Epidermal melanocyte (primary cell): ENCODE measurements at regions not wholly inside any gene's neighbourhood (a gene's known extent, or its start where the extent isn't known, plus 50 kb on each side); places are given as distances from the start of the nearest gene placed in this dataset.

Experiments
- DNase-seq: peaks from one replicate; pipeline ENCODE4 v3.0.0; 2011; ENCODE audit warnings: low spot score; ENCODE audit not compliant: insufficient read length

DNA sequence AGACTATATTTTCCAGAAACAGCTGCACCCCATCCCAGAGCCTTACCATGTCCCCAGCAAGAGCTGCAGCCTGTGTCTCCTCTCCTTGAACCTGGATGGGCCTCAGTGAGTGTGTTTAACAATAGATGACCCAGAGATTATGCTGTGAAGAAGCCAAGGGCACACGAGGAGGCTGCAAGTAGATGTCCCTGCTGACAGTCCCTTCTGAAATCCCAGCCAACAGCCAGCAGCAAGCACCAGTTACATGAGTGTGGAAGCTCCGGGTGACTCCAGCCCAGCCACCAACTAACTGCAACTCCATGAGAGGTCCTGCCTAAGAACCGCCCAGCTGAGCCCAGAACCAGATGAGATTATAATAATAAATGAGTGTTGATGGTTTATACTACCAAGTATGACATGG lies 191.7 kb downstream of the BCL11B start:
- no peak for DNase-seq

DNA sequence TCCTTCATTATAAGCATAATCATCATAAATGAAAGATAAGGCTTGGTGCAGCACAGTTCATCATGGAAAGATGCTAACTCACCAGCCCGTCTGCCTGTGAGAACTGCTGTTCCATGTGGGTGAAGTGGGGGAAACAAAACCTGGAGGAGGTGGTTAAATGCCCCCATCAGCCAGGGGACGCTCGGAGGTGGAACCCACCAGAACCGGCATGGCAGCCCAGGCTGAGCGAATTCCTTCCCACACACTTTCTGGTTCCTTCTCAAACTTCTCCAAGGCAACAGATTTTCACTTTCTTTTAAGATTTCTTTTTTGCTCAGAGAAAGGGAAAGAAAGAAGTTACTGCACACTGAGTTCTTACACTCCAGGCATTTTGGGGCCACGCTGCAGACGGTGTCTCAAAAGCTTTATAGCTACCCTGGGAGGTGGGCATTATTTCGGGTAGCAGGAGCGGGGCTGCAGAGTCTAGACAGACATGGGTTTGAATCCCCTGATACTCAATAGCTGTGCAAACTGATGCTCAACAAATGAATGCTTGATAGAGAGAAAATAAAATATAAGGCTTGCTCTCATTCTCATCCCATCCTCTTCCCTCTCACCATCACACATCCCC lies 190.7 kb downstream of the BCL11B start:
- DNase-seq, result no peak

- DNase-seq, result no peak
These were observed 190.1 kb downstream of the BCL11B start for GRCh38 chr14:99081880-99082279.

- DNase-seq, result no peak
These were observed 178.2 kb downstream of the BCL11B start for GRCh38 chr14:99093532-99094517.

DNA sequence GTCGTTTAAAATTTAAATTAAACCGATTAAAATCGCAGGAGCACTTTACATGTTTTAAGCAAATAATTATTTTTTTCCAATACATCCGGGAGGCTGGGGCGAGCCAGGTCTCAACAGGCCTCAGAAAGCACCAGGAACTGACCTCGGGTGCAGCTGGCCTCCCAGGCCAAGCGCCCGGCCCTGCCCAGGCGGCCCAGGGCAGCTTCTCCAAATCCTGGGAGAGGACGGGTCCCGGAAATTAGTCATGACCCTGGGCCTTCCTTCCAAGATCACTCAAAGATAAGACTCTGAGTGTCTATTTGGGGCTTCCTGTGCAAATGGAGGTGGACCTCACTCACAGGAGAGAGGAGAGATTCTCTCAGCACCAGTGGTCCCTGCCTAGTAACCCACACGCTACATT lies 177.1 kb downstream of the BCL11B start:
- DNase-seq, result no peak

DNA sequence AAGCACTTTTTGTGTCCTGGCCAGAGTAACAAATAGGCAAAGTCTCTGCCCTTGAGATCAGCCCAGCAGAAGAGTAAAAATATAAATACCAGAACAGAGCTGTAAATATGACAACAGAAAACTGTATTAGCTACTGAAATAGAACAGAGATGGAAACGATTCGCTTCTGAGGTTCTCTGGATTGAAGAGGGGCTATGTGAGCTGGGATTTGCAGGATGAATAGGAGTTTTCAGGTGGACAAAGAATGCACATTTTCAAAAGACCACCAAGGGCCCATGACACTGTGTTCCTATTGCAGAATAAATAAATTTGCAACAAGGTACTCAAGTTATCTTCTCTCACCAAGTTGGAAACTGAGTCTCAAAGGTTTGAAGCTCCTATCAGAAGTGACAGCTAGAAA lies 176.6 kb downstream of the BCL11B start:
- DNase-seq, result no peak

- no peak for DNase-seq
These were observed 173.8 kb downstream of the BCL11B start for GRCh38 chr14:99098199-99098598.

- DNase-seq, result no peak
These were observed 172.8 kb downstream of the BCL11B start for GRCh38 chr14:99099051-99099787.

DNA sequence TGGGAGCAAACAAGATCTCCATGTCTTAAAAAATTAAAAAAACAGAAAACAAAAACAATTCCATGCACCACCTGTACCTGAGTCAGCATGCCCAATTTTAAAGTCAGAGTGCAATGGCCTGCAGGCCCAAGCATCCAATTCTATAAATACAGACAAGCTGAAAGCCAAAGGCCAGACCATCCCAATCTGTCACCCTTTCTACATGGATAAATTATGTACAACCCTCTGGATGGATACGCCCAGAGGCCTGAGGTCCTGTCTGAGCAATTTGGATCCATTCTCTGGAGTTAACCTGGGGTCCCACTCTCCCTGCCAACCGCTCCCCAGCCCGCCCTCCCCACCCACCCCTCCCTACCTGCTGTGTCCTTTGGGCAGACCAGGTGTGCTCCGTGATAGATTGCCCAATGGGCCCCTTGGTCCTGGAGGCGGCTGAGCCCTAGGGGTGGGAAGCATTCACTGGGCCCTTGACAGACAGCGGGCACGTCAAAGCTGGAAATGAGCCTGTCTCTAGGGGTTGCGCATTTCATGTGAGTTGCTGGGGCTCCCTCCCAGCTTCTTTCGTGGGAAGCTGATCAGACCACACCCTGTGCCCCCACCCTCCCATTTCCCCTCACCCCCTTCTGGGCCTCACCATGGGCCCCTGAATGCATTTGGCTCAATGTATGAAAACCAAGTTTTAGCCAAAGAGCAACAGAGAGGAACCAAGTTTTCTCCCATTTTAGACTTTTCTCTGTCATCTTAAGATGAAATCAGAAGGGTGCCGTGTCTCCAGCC lies 171.3 kb downstream of the BCL11B start:
- no peak for DNase-seq

DNA sequence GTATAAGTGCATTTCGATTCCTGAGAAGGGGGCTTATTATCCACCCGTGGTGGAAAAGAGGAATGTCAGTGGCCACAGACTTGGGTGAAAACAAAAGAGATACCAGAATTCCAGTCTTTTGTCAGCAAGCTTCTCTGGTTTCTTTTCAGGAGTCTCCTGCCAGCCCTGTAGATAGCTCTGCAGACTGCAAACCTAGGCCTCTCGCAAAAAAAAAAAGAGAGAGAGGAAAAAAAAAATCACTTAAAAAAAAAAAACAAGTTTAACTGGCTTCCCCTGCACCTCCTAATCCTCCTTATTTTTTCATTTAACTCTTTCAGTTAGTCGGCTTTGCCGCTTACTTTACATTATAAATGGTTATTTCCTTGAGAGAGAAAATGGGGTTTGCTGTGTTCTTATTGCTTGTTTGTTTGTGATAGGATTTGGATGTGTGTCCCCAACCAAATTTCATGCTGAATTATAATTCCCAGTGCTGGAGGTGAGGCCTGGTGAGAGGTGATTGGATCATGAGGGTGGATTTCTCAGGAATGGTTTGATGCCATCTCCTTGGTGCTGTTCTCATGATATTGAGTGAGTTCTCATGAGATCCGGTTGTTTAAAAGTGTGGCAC lies 170.0 kb downstream of the BCL11B start:
- no peak for DNase-seq

GRCh38 chr14:99116741-99117295 lies 155.2 kb downstream of the BCL11B start:
- DNase-seq, result no peak

DNA sequence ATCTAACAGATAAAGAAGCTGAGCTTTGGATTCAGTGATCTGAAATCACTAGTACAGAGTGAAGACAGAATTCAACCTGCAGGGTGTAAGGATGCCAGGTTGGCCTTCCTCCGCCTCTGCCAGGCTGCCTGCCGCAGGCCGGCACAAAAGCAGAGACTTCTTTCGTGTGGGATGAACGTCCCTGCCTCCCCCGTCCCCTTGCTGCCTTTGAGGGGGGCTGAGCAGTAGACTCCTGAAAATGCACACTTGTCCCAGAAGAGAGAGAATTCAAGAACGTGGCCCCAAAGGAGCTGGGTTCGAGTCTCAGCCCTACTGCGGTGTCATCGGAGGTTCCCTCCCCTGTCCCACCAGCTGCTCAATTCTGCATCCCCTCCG lies 154.3 kb downstream of the BCL11B start:
- DNase-seq, result no peak

GRCh38 chr14:99118046-99118721 lies 153.8 kb downstream of the BCL11B start:
- no peak for DNase-seq

GRCh38 chr14:99118946-99119345 lies 153.1 kb downstream of the BCL11B start:
- DNase-seq, result no peak
